Endodermal cell (in vitro differentiated cells): ENCODE measurements at regions not wholly inside any gene's neighbourhood (a gene's known extent, or its start where the extent isn't known, plus 50 kb on each side); places are given as distances from the start of the nearest gene placed in this dataset.

Experiments
- DNase-seq: peaks from one replicate; pipeline ENCODE4 v3.0.0-alpha.2; 2017
- H3K27ac ChIP-seq: 2 replicates; pipeline ENCODE4 v1.5.1; 2013; ENCODE audit warnings: mild to moderate bottlenecking, low read depth, low read length, moderate library complexity
- H3K27me3 ChIP-seq: 2 replicates; pipeline ENCODE4 v1.6.1; 2013; ENCODE audit warnings: mild to moderate bottlenecking, low read length, moderate library complexity; ENCODE audit not compliant: insufficient read depth, control insufficient read depth, poor library complexity, severe bottlenecking
- H3K36me3 ChIP-seq: 2 replicates; pipeline ENCODE4 v1.7.0; 2013; ENCODE audit warnings: mild to moderate bottlenecking, low read length, moderate library complexity; ENCODE audit not compliant: control insufficient read depth, insufficient read depth
- H3K4me1 ChIP-seq: one replicate; pipeline ENCODE4 v1.7.0; 2013; ENCODE audit warnings: low read length; ENCODE audit not compliant: control insufficient read depth, insufficient read depth
- H3K4me3 ChIP-seq: 2 replicates; pipeline ENCODE4 v1.5.1; 2013; ENCODE audit warnings: mild to moderate bottlenecking, low read length, moderate library complexity
- H3K9ac ChIP-seq: 2 replicates; pipeline ENCODE4 v1.6.1; 2013; ENCODE audit warnings: mild to moderate bottlenecking, low read length, moderate library complexity; ENCODE audit not compliant: poor library complexity, severe bottlenecking; ENCODE audit errors: extremely low read depth
- H3K9me3 ChIP-seq: 2 replicates; pipeline ENCODE4 v1.6.1; 2013; ENCODE audit warnings: mild to moderate bottlenecking, low read length, moderate library complexity; ENCODE audit not compliant: control insufficient read depth
- H3K27ac Mint-ChIP-seq: 2 replicates; pipeline ENCODE4 v1.8.0; 2020; ENCODE audit warnings: mixed read lengths
- H3K27me3 Mint-ChIP-seq: 2 replicates; pipeline ENCODE4 v1.8.0; 2021; ENCODE audit warnings: mild to moderate bottlenecking, mixed read lengths; ENCODE audit not compliant: insufficient read depth
- H3K36me3 Mint-ChIP-seq: 2 replicates; pipeline ENCODE4 v1.8.0; 2020; ENCODE audit warnings: low read depth, mixed read lengths
- H3K4me1 Mint-ChIP-seq: 2 replicates; pipeline ENCODE4 v1.8.0; 2020; ENCODE audit warnings: mixed read lengths
- H3K4me3 Mint-ChIP-seq: 2 replicates; pipeline ENCODE4 v1.8.0; 2020; ENCODE audit warnings: mild to moderate bottlenecking, moderate library complexity, mixed read lengths
- H3K9me3 Mint-ChIP-seq: 2 replicates; pipeline ENCODE4 v1.8.0; 2020; ENCODE audit warnings: mild to moderate bottlenecking, mixed read lengths
- CTCF ChIP-seq: fragments of 200-600 bp; sonication (generic); conservative IDR thresholded peaks from 2 replicates; pipeline ENCODE4 v1.5.0; 2021; ENCODE audit warnings: antibody characterized with exemption, mild to moderate bottlenecking
- WGBS, 2 experiments: methylation state at CpG; one replicate each; pipeline versions ENCODE4 v1.1.5 to v1.1.7; 2013; ENCODE audit warnings: missing lambda C conversion rate in 2 of 2, mixed read lengths in 1 of 2; ENCODE audit not compliant: insufficient coverage in 1 of 2, insufficient read length in 1 of 2; 5-methylcytosine and 5-hydroxymethylcytosine counted together

GRCh38 chr10:42989481-42989921 lies 87.4 kb upstream of the RET start:
- Histone ChIP-seq H3K27me3 (no peaks in the 10 kb centered on the region), H3K36me3 (no peaks in the 10 kb centered on the region), H3K9ac (no peak overlapping the region), H3K4me3 (no peak overlapping the region), H3K9me3 (no peaks in the 10 kb centered on the region), H3K4me1 (no peaks in the 10 kb centered on the region), H3K27ac (no peak overlapping the region)
- H3K27me3 Mint-ChIP-seq: no peaks in the 10 kb centered on the region
- no peaks in the 10 kb centered on the region for H3K36me3 Mint-ChIP-seq
- no peaks in the 10 kb centered on the region for H3K4me1 Mint-ChIP-seq
- TF ChIP-seq CTCF: no peak
- no peak for DNase-seq
- WGBS, 2 experiments: 85 to 100% methylated on average over 1 to 2 of the region's 2 CpGs
- H3K4me3 Mint-ChIP-seq: no peak overlapping the region
- no peak overlapping the region for H3K27ac Mint-ChIP-seq
- no peaks in the 10 kb centered on the region for H3K9me3 Mint-ChIP-seq

- H3K9ac ChIP-seq: no peak overlapping the region
- H3K27me3 Mint-ChIP-seq: no peaks in the 10 kb centered on the region
- H3K36me3 ChIP-seq: no peaks in the 10 kb centered on the region
- H3K27ac Mint-ChIP-seq: no peak overlapping the region
- no peak overlapping the region for H3K4me3 Mint-ChIP-seq
- no peaks in the 10 kb centered on the region for H3K4me1 ChIP-seq
- TF ChIP-seq CTCF: no peak
- no peak overlapping the region for H3K4me3 ChIP-seq
- WGBS, 2 experiments: 90 to 92% methylated on average over 6 to 18 of the region's 18 CpGs
- H3K4me1 Mint-ChIP-seq: no peaks in the 10 kb centered on the region
- no peaks in the 10 kb centered on the region for H3K9me3 ChIP-seq
- no peaks in the 10 kb centered on the region for H3K27me3 ChIP-seq
- H3K27ac ChIP-seq: no peak overlapping the region
- no peak for DNase-seq
- no peaks in the 10 kb centered on the region for H3K36me3 Mint-ChIP-seq
- H3K9me3 Mint-ChIP-seq: no peaks in the 10 kb centered on the region
These were observed 86.7 kb upstream of the RET start for GRCh38 chr10:42990016-42990720.

GRCh38 chr10:42990721-42991441 lies 86.0 kb upstream of the RET start:
- Mint-ChIP-seq H3K4me3 (no peak overlapping the region), H3K4me1 (no peaks in the 10 kb centered on the region), H3K27ac (no peak overlapping the region), H3K9me3 (no peaks in the 10 kb centered on the region), H3K27me3 (no peaks in the 10 kb centered on the region), H3K36me3 (no peaks in the 10 kb centered on the region)
- no peak overlapping the region for H3K27ac ChIP-seq
- no peaks in the 10 kb centered on the region for H3K4me1 ChIP-seq
- H3K36me3 ChIP-seq: no peaks in the 10 kb centered on the region
- H3K4me3 ChIP-seq: no peak overlapping the region
- H3K9me3 ChIP-seq: no peaks in the 10 kb centered on the region
- no peak for TF ChIP-seq CTCF
- no peak overlapping the region for H3K9ac ChIP-seq
- WGBS, 2 experiments: 92 to 94% methylated on average over 14 to 18 of the region's 18 CpGs
- H3K27me3 ChIP-seq: no peaks in the 10 kb centered on the region
- no peak for DNase-seq
